Fibroblast of the aortic adventitia (primary cell): ENCODE measurements at regions not wholly inside any gene's neighbourhood (a gene's known extent, or its start where the extent isn't known, plus 50 kb on each side); places are given as distances from the start of the nearest gene placed in this dataset.
"Not testable (repeated sequence)": the region's sequence is repeated elsewhere in the genome, so short reads cannot be mapped to it uniquely, and the experiment has no call there.

Experiments used
- DNase-seq: peaks from one replicate; pipeline ENCODE4 v3.0.0-alpha.2; 2010; ENCODE audit warnings: low read depth
- H3K4me3 ChIP-seq: 2 replicates; pipeline ENCODE4 v1.5.1; 2011; ENCODE audit warnings: low read depth, mild to moderate bottlenecking, control low read depth, low read length, moderate library complexity
- CTCF ChIP-seq: IDR thresholded peaks from 2 replicates; pipeline ENCODE4 v1.5.1; 2011; ENCODE audit warnings: mild to moderate bottlenecking, low read length, control low read depth, inconsistent platforms; ENCODE audit not compliant: insufficient read depth

GRCh38 chr16:86956437-86956836 lies 360.8 kb downstream of the C16orf95 start:
- no peak overlapping the region for H3K4me3 ChIP-seq
- TF ChIP-seq CTCF: no peak
- DNase-seq: no peak

- not testable (repeated sequence) for DNase-seq, H3K4me3 ChIP-seq
Observed at GRCh38 chr16:86957662-86958198, 359.5 kb downstream of the C16orf95 start.

- no peak overlapping the region for H3K4me3 ChIP-seq
- TF ChIP-seq CTCF: no peak
- DNase-seq: no peak
Observed at GRCh38 chr16:86958423-86958822, 358.8 kb downstream of the C16orf95 start.

GRCh38 chr16:86959091-86959651 lies 358.0 kb downstream of the C16orf95 start:
- no peak overlapping the region for H3K4me3 ChIP-seq
- DNase-seq: no peak
- no peak for TF ChIP-seq CTCF

- DNase-seq: no peak
Observed at GRCh38 chr16:86959729-86960128, 357.5 kb downstream of the C16orf95 start.

GRCh38 chr16:86960266-86960665 lies 356.9 kb downstream of the C16orf95 start:
- DNase-seq: no peak
- TF ChIP-seq CTCF: no peak
- no peak overlapping the region for H3K4me3 ChIP-seq

More at GRCh38 chr16:86959729-86960128, 357.5 kb downstream of the C16orf95 start:
- TF ChIP-seq CTCF: no peak
- H3K4me3 ChIP-seq: no peak overlapping the region

GRCh38 chr16:86961171-86961601 lies 356.0 kb downstream of the C16orf95 start:
- peak; percentile 29 for DNase-seq
- H3K4me3 ChIP-seq: no peak overlapping the region
- TF ChIP-seq CTCF: no peak
